ENCODE measurements at regions not wholly inside any gene's neighbourhood (a gene's known extent, or its start where the extent isn't known, plus 50 kb on each side); places are given as distances from the start of the nearest gene placed in this dataset.

- no peak for TF ChIP-seq CTCF (conservative IDR thresholded peaks at IDR 0.05 in 1 of 2, IDR thresholded peaks at IDR 0.05 in 1 of 2; ENCODE audit: extremely low read depth in 1 of 2, insufficient read depth in 1 of 2, low read depth in 1 of 2, low read length in 2 of 2)
- TF ChIP-seq EZH2 (IDR thresholded peaks at IDR 0.05; ENCODE audit: borderline replicate concordance, low read length) = no peak
These were observed 80.8 kb upstream of the RNU6ATAC start for GRCh38 chr9:134245179-134245578.
